ENCODE measurements at regions not wholly inside any gene's neighbourhood (a gene's known extent, or its start where the extent isn't known, plus 50 kb on each side); places are given as distances from the start of the nearest gene placed in this dataset.
A peak's percentile ranks its signal among the peaks of the same experiment; 100 is the strongest.

- Histone ChIP-seq H2BK5ac (ENCODE audit: low read depth, low read length) (no peak overlapping the region), H3K23ac (ENCODE audit: insufficient read length) (no peak overlapping the region), H3K56ac (replicated peaks; ENCODE audit: insufficient read length, low read depth, low read length) (no peak overlapping the region), H3K4me1 (replicated peaks in 1 of 4; ENCODE audit: control insufficient read depth in 3 of 4, insufficient read depth in 4 of 4, low read length in 3 of 4) (peaks cover 4 to 15% (median 11%) of the 10 kb centered on the region in 4 experiments; a peak in 6 of 7 replicates), H3K9ac (replicated peaks in 1 of 4; ENCODE audit: extremely low read depth in 1 of 4, low read depth in 3 of 4, low read length in 3 of 4) (no peak overlapping the region), H2BK20ac (ENCODE audit: low read length) (no peak overlapping the region), H3K79me1 (ENCODE audit: low read depth, low read length) (no peaks in the 10 kb centered on the region), H2AFZ (ENCODE audit: low read length) (0 out of 2 replicates have a peak overlapping the region, but pooled peaks have one; percentile 22), H3K27ac (ENCODE audit: low read depth, low read length) (no peak overlapping the region), H3K79me2 (ENCODE audit: control insufficient read depth in 1 of 2, insufficient read depth in 2 of 2, low read length in 2 of 2) (no peaks in the 10 kb centered on the region), H2BK120ac (replicated peaks; ENCODE audit: low read depth, low read length) (no peak overlapping the region), H4K5ac (ENCODE audit: insufficient read length, low read depth, low read length) (no peak overlapping the region), H3K27me3 (replicated peaks in 1 of 4; ENCODE audit: control insufficient read depth in 3 of 4, extremely low read depth in 1 of 4, insufficient read depth in 3 of 4, low read length in 3 of 4) (peaks cover 0 to 9% (median 5%) of the 10 kb centered on the region in 4 experiments; a peak in 3 of 7 replicates), H3K36me3 (ENCODE audit: control insufficient read depth in 2 of 4, insufficient read depth in 4 of 4, low read length in 3 of 4) (no peaks in the 10 kb centered on the region), H3K23me2 (ENCODE audit: low read depth, low read length) (peaks cover 2% of the 10 kb centered on the region; the same call in 1 of the 2 replicates), H3K4me3 (ENCODE audit: extremely low read depth in 1 of 4, insufficient read depth in 2 of 4, low read depth in 3 of 4, low read length in 4 of 4) (peak overlapping the region in 3 of 4 experiments; percentile 12 to 55 (median 19); a peak in 4 of 8 replicates), H2AK5ac (ENCODE audit: low read depth, low read length) (no peak overlapping the region), H3K18ac (ENCODE audit: extremely low read depth, low read length) (peak overlapping the region; percentile 90; the same call in 1 of the 2 replicates), H4K8ac (ENCODE audit: extremely low read depth, insufficient read depth, low read length) (peak overlapping the region; percentile 53; the same call in 1 of the 2 replicates), H4K20me1 (replicated peaks in 1 of 2; ENCODE audit: control insufficient read depth in 1 of 2, insufficient read depth in 2 of 2, low read length in 2 of 2) (no peaks in the 10 kb centered on the region), H3K9me3 (ENCODE audit: insufficient read depth in 2 of 2, low read depth in 1 of 2, low read length in 1 of 2) (no peaks in the 10 kb centered on the region; a peak in 1 of 4 replicates), H2BK12ac (ENCODE audit: low read depth, low read length) (no peak overlapping the region; the same call in 1 of the 2 replicates), H3K4ac (replicated peaks; ENCODE audit: insufficient read length, low read depth, low read length) (no peak overlapping the region), H4K91ac (replicated peaks; ENCODE audit: insufficient read length, low read length) (no peak overlapping the region), H3K14ac (ENCODE audit: insufficient read length) (no peak overlapping the region), H3K4me2 (ENCODE audit: insufficient read depth in 1 of 2, low read depth in 2 of 2, low read length in 2 of 2) (peak overlapping the region; percentile 30 to 66; a peak in 3 of 4 replicates), H2BK15ac (ENCODE audit: low read length) (no peak overlapping the region)
- WGBS, 2 experiments (ENCODE audit: extremely low coverage in 1 of 2, insufficient coverage in 1 of 2, insufficient read length in 1 of 2, insufficient replicate concordance in 2 of 2, low coverage in 1 of 2, low lambda C conversion rate in 2 of 2, missing lambda C conversion rate in 1 of 2): 24% methylated on average over 31 of the region's 43 CpGs; no CpG with 5 or more reads in 1 of the 2 experiments
- FAIRE-seq (no peak), DNase-seq (ENCODE audit: low read depth in 1 of 2, low spot score in 2 of 2) (peak in 1 of 2 experiments; percentile 89)
- ChIA-PET POLR2A (ENCODE audit: partially characterized antibody) (interaction anchor here (1.2 kb wide), 1 partner anchor 28 kb away, joined by 3 read pairs; no protein-coding TSS in a partner anchor), CTCF (ENCODE audit: partially characterized antibody) (interaction anchor here (0.5 to 6.9 kb wide), 37 partner anchors 8 to 514 kb away, joined by 3 to 105 read pairs (median 4); no protein-coding TSS in a partner anchor)
- TF ChIP-seq POU5F1 (IDR thresholded peaks at IDR 0.05; ENCODE audit: low read depth, low read length): no peak
Measured at GRCh38 chr9:93827545-93828330, 127.4 kb downstream of the BARX1 start.
